Peyer's patch (tissue), 4 donors: ENCODE measurements at regions not wholly inside any gene's neighbourhood (a gene's known extent, or its start where the extent isn't known, plus 50 kb on each side); places are given as distances from the start of the nearest gene placed in this dataset.
A peak's percentile ranks its signal among the peaks of the same experiment; 100 is the strongest.

Experiments
- DNase-seq, 3 donors: peaks; one replicate each; pipeline ENCODE4 v3.0.0-alpha.2; 2017 to 2019
- H3K27ac ChIP-seq, 4 donors: fragments of 200-600 bp; sonication (generic); one replicate each; pipeline ENCODE4 v1.5.1; 2016 to 2019
- H3K27me3 ChIP-seq, 2 donors: fragments of 200-600 bp; sonication (generic); one replicate each; pipeline ENCODE4 v1.5.1; 2019
- H3K36me3 ChIP-seq, 3 donors: fragments of 200-600 bp; sonication (generic); one replicate each; pipeline ENCODE4 v1.5.1; 2016 to 2019
- H3K4me1 ChIP-seq, 4 donors: fragments of 200-600 bp; sonication (generic); one replicate each; pipeline ENCODE4 v1.5.1; 2016 to 2019
- H3K4me3 ChIP-seq, 4 donors: fragments of 200-600 bp; sonication (generic); 1 replicate in 3 of 4; 2 replicates in 1 of 4; pipeline ENCODE4 v1.5.1; 2016 to 2019; ENCODE audit warnings: mild to moderate bottlenecking in 1 of 4
- H3K9me3 ChIP-seq, 4 donors: fragments of 200-600 bp; sonication (generic); one replicate each; pipeline ENCODE4 v1.5.1; 2016 to 2019; ENCODE audit warnings: mild to moderate bottlenecking in 1 of 4
- CTCF ChIP-seq, 6 experiments: fragments of 450-650 bp in 4 of 6; fragments of 200-600 bp in 2 of 6; sonication (generic) in 1 of 6; IDR thresholded peaks; one replicate each; pipeline ENCODE4 v1.5.1; 2017 to 2019; ENCODE audit warnings: antibody characterized with exemption in 6 of 6, mild to moderate bottlenecking in 3 of 6, moderate library complexity in 1 of 6
- POLR2A ChIP-seq, 2 donors: fragments of 450-650 bp; IDR thresholded peaks; one replicate each; pipeline ENCODE4 v1.5.1; 2017; ENCODE audit warnings: antibody characterized with exemption in 2 of 2, mild to moderate bottlenecking in 2 of 2, moderate library complexity in 2 of 2

DNA sequence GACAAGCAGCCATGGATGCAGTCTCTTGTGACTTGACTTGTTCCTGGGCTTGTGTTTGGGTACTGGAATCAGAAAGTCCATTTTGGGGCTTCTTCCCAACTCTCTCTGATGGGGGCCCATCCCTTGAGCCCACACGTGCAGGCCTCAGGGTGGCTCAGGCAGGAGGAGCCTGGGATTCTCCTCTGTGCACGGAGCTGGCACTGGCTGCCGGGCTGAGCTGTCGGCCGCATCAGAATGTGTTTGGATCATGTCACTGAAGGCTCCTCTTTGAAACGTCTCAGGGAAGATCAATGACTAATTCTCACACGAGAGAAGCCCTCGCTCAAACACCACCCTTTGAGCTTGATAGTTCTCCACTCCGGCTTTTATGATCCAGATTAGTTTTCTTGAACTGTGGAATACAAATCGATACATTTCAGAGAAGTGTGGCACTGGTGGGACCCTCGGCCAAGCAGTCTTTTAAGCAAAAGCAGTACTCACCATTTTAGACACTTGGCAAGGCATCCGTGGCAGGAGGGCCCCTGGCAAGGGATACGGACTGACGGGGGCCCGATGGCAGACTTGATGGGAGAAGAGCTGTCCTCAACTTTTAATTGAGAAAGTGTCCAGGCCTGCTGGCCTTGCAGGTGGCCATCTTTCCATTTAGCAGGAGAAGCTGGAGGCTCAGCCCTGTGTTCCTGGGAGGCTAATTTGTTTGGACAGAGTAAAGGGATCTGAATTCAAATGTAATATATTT is 220.7 kb upstream of the C1orf174 start:
- TF ChIP-seq CTCF (IDR thresholded peaks at IDR 0.05) (no peak), POLR2A (IDR thresholded peaks at IDR 0.05) (no peak)
- DNase-seq = no peak
- Histone ChIP-seq H3K27me3 (no peaks in the 10 kb centered on the region), H3K36me3 (no peaks in the 10 kb centered on the region), H3K27ac (no peak overlapping the region), H3K4me3 (no peak overlapping the region), H3K9me3 (no peaks in the 10 kb centered on the region), H3K4me1 (no peaks in the 10 kb centered on the region)

DNA sequence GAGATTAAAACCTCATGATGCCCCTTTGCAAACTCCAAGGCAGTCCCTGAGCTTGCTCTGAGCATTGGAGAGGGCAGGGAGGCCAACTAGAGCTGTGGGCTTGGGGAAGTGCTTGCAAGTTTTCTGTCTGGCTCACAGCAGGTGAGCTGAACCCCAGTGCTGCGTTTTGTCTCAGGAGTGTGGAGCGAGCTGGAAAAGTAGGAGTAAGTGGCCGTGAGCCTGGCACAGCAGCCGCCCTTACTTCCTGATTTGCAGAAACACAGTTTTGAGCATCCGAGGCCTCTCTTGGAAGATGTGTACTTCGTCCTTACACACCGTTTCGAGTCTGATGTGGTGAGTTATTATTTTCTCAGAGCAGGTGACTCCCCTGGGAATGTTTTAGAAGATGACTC is 221.2 kb upstream of the C1orf174 start:
- Histone ChIP-seq H3K27ac (no peak overlapping the region), H3K9me3 (no peaks in the 10 kb centered on the region), H3K4me1 (no peaks in the 10 kb centered on the region), H3K27me3 (no peaks in the 10 kb centered on the region), H3K36me3 (no peaks in the 10 kb centered on the region), H3K4me3 (no peak overlapping the region)
- no peak for DNase-seq
- no peak for TF ChIP-seq POLR2A (IDR thresholded peaks at IDR 0.05)
- TF ChIP-seq CTCF (IDR thresholded peaks at IDR 0.05) = no peak

- no peak for DNase-seq
- Histone ChIP-seq H3K27ac (no peak overlapping the region), H3K27me3 (no peaks in the 10 kb centered on the region), H3K9me3 (no peaks in the 10 kb centered on the region), H3K36me3 (no peaks in the 10 kb centered on the region), H3K4me1 (no peaks in the 10 kb centered on the region), H3K4me3 (no peak overlapping the region)
- no peak for TF ChIP-seq CTCF (IDR thresholded peaks at IDR 0.05)
- TF ChIP-seq POLR2A (IDR thresholded peaks at IDR 0.05) = no peak
Measured at GRCh38 chr1:4121834-4122512, 221.9 kb upstream of the C1orf174 start.

DNA sequence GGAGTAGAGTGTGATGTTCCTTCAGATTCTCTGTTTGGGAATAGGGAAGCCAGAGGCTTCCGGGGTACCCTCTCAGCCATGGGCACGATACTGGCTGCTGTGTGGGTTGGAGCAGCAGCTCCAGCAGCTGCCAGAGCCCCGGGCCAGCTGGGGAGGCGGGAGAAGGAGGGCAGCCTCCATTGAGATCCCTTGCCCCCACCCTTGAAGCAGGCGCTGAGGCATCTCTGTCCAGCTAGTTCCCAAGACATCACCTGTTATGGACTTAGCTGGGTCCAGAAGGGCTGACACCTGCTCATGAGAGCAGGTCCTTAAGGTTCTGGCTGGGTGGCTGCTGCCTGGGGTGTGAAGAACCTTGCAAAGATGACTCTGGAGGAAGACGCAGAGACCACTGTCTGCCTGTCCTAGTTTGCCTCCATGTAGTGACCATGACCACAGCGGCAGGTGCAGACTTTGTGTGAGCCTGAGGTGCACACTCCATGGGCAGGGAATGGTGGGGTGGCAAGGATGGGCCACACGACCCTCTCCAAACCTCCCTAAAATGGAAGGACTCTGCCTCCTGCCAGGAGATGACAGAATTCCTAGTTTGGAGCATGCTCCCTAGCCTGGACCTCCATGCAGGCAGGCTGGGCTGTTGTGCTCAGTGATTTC is 222.6 kb upstream of the C1orf174 start:
- TF ChIP-seq POLR2A (IDR thresholded peaks at IDR 0.05) = no peak
- Histone ChIP-seq H3K4me1 (no peaks in the 10 kb centered on the region), H3K36me3 (no peaks in the 10 kb centered on the region), H3K27ac (no peak overlapping the region), H3K4me3 (no peak overlapping the region), H3K9me3 (no peaks in the 10 kb centered on the region), H3K27me3 (no peaks in the 10 kb centered on the region)
- DNase-seq = no peak

DNA sequence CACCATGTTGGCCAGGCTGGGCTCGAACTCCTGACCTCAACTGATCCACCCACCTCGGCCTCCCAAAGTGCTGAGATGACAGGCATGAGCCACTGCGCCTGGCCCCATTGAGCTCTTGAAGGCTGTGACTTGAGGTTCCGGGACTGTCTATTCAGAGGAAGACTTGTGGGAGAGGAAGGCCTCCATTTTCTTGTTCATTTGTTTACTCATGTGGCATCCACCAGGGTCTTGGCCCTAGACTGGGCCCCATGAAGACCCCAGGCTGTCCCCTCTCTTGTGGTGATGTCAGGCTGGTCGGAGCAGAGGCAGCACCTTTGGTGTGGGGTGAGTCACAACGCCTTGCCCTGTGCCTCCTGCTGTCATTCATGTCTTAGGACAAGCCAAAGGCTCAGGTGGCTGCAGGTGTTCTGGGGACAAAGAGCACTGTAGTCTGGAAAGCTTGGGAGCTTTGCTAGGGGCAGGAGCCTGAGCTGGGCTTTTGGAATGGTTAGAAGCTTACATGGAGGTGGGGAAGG is 224.6 kb upstream of the C1orf174 start:
- peak in 1 of 3 donors; percentile 10 for DNase-seq
- TF ChIP-seq CTCF (IDR thresholded peaks at IDR 0.05) = no peak
- TF ChIP-seq POLR2A (IDR thresholded peaks at IDR 0.05) = no peak
- no peaks in the 10 kb centered on the region for H3K36me3 ChIP-seq
- no peaks in the 10 kb centered on the region for H3K9me3 ChIP-seq
- H3K4me1 ChIP-seq = no peaks in the 10 kb centered on the region
- H3K27ac ChIP-seq = no peak overlapping the region
- no peaks in the 10 kb centered on the region for H3K27me3 ChIP-seq
- H3K4me3 ChIP-seq = no peak overlapping the region

GRCh38 chr1:4126251-4126650 is 226.2 kb upstream of the C1orf174 start:
- Histone ChIP-seq H3K27ac (no peak overlapping the region), H3K4me3 (no peak overlapping the region), H3K27me3 (no peaks in the 10 kb centered on the region), H3K4me1 (no peaks in the 10 kb centered on the region), H3K36me3 (no peaks in the 10 kb centered on the region), H3K9me3 (no peaks in the 10 kb centered on the region)
- TF ChIP-seq CTCF (IDR thresholded peaks at IDR 0.05) (no peak), POLR2A (IDR thresholded peaks at IDR 0.05) (no peak)
- DNase-seq = no peak
